ENCODE measurements at regions not wholly inside any gene's neighbourhood (a gene's known extent, or its start where the extent isn't known, plus 50 kb on each side); places are given as distances from the start of the nearest gene placed in this dataset.

- TF ChIP-seq CTCF (conservative IDR thresholded peaks at IDR 0.05; ENCODE audit: low read depth, low read length) = no peak
- DNase-seq (ENCODE audit: low read depth) = no peak
- no peak overlapping the region for H3K4me3 ChIP-seq (ENCODE audit: low read depth, low read length)
These were observed 120.3 kb upstream of the TMEM18 start for GRCh38 chr2:797556-797955.

GRCh38 chr2:796141-796985 lies 119.2 kb upstream of the TMEM18 start:
- no peak for DNase-seq (ENCODE audit: low read depth)
- H3K4me3 ChIP-seq (ENCODE audit: low read depth, low read length) = no peak overlapping the region

GRCh38 chr2:795531-796041 lies 118.4 kb upstream of the TMEM18 start:
- TF ChIP-seq CTCF (conservative IDR thresholded peaks at IDR 0.05; ENCODE audit: low read depth, low read length) = no peak
- H3K4me3 ChIP-seq (ENCODE audit: low read depth, low read length) = no peak overlapping the region
- no peak for DNase-seq (ENCODE audit: low read depth)

More at GRCh38 chr2:796141-796985, 119.2 kb upstream of the TMEM18 start:
- no peak for TF ChIP-seq CTCF (conservative IDR thresholded peaks at IDR 0.05; ENCODE audit: low read depth, low read length)

GRCh38 chr2:794554-795241 lies 117.5 kb upstream of the TMEM18 start:
- H3K4me3 ChIP-seq (ENCODE audit: low read depth, low read length) = no peak overlapping the region
- TF ChIP-seq CTCF (conservative IDR thresholded peaks at IDR 0.05; ENCODE audit: low read depth, low read length) = no peak
- no peak for DNase-seq (ENCODE audit: low read depth)

GRCh38 chr2:793236-793635 lies 116.0 kb upstream of the TMEM18 start:
- no peak for TF ChIP-seq CTCF (conservative IDR thresholded peaks at IDR 0.05; ENCODE audit: low read depth, low read length)

GRCh38 chr2:792687-793086 lies 115.5 kb upstream of the TMEM18 start:
- DNase-seq (ENCODE audit: low read depth) = no peak
- no peak for TF ChIP-seq CTCF (conservative IDR thresholded peaks at IDR 0.05; ENCODE audit: low read depth, low read length)
- no peak overlapping the region for H3K4me3 ChIP-seq (ENCODE audit: low read depth, low read length)

More at GRCh38 chr2:793236-793635, 116.0 kb upstream of the TMEM18 start:
- no peak overlapping the region for H3K4me3 ChIP-seq (ENCODE audit: low read depth, low read length)
- DNase-seq (ENCODE audit: low read depth) = no peak

Data from epithelial cell of proximal tubule (primary cell).